ENCODE measurements at regions not wholly inside any gene's neighbourhood (a gene's known extent, or its start where the extent isn't known, plus 50 kb on each side); places are given as distances from the start of the nearest gene placed in this dataset.

- no peak for DNase-seq (ENCODE audit: extremely low spot score)
- CTCF ChIA-PET: no interaction called here
- TF ChIP-seq NFRKB (IDR thresholded peaks at IDR 0.05) (no peak), BHLHE40 (IDR thresholded peaks at IDR 0.05; ENCODE audit: borderline replicate concordance) (no peak), ELF4 (IDR thresholded peaks at IDR 0.05) (no peak), CTBP1 (IDR thresholded peaks at IDR 0.05; ENCODE audit: borderline replicate concordance) (no peak), L3MBTL2 (conservative IDR thresholded peaks at IDR 0.05) (no peak), TARDBP (IDR thresholded peaks at IDR 0.05) (no peak), FOXA1 (IDR thresholded peaks at IDR 0.05) (no peak), FOXK2 (IDR thresholded peaks at IDR 0.05) (no peak)
- POLR2A ChIA-PET: no interaction called here
Observed at GRCh38 chr4:123300222-123301039, 96.2 kb upstream of the SPRY1 start.

- ChIA-PET CTCF (no interaction called here), POLR2A (no interaction called here)
- TF ChIP-seq TARDBP (IDR thresholded peaks at IDR 0.05): no peak
- no peak for DNase-seq (ENCODE audit: extremely low spot score)
Observed at GRCh38 chr4:123301923-123302322, 94.7 kb upstream of the SPRY1 start.

GRCh38 chr4:123304151-123304964 is 92.2 kb upstream of the SPRY1 start:
- DNase-seq (ENCODE audit: extremely low spot score): no peak
- TF ChIP-seq CTBP1 (IDR thresholded peaks at IDR 0.05; ENCODE audit: borderline replicate concordance) (no peak), SP1 (IDR thresholded peaks at IDR 0.05) (no peak), HDGF (IDR thresholded peaks at IDR 0.05; ENCODE audit: borderline replicate concordance) (no peak), PKNOX1 (IDR thresholded peaks at IDR 0.05) (no peak), TARDBP (IDR thresholded peaks at IDR 0.05) (no peak), SUZ12 (IDR thresholded peaks at IDR 0.05) (no peak), BHLHE40 (IDR thresholded peaks at IDR 0.05; ENCODE audit: borderline replicate concordance) (no peak), ZNF384 (IDR thresholded peaks at IDR 0.05) (no peak), ELF4 (IDR thresholded peaks at IDR 0.05) (no peak), L3MBTL2 (conservative IDR thresholded peaks at IDR 0.05) (no peak), LEF1 (IDR thresholded peaks at IDR 0.05; ENCODE audit: borderline replicate concordance) (no peak)

GRCh38 chr4:123305736-123306135 is 90.9 kb upstream of the SPRY1 start:
- TF ChIP-seq BHLHE40 (IDR thresholded peaks at IDR 0.05; ENCODE audit: borderline replicate concordance) (no peak), SP1 (IDR thresholded peaks at IDR 0.05) (no peak), FOXM1 (IDR thresholded peaks at IDR 0.05; ENCODE audit: borderline replicate concordance) (no peak), SUZ12 (IDR thresholded peaks at IDR 0.05) (no peak), NFRKB (IDR thresholded peaks at IDR 0.05) (no peak), PKNOX1 (IDR thresholded peaks at IDR 0.05) (no peak), ZNF384 (IDR thresholded peaks at IDR 0.05) (no peak), ARNT (IDR thresholded peaks at IDR 0.05) (no peak), TARDBP (IDR thresholded peaks at IDR 0.05) (no peak), CTBP1 (IDR thresholded peaks at IDR 0.05; ENCODE audit: borderline replicate concordance) (no peak), FOXA1 (IDR thresholded peaks at IDR 0.05) (no peak), FOXK2 (IDR thresholded peaks at IDR 0.05) (no peak), HDGF (IDR thresholded peaks at IDR 0.05; ENCODE audit: borderline replicate concordance) (no peak), ELF4 (IDR thresholded peaks at IDR 0.05) (no peak), LEF1 (IDR thresholded peaks at IDR 0.05; ENCODE audit: borderline replicate concordance) (no peak), L3MBTL2 (conservative IDR thresholded peaks at IDR 0.05) (no peak)
- ChIA-PET POLR2A (no interaction called here), CTCF (interaction anchor here (0.9 kb wide), 1 partner anchor 467 kb away, joined by 3 read pairs; no protein-coding TSS in a partner anchor)
- no peak for DNase-seq (ENCODE audit: extremely low spot score)

More at GRCh38 chr4:123304151-123304964, 92.2 kb upstream of the SPRY1 start:
- ChIA-PET POLR2A (interaction anchor here (0.9 kb wide), 1 partner anchor 92 kb away, joined by 3 read pairs; the partner anchor contains the start of gene SPRY1), CTCF (no interaction called here)

GRCh38 chr4:123306769-123307168 is 89.8 kb upstream of the SPRY1 start:
- CTCF ChIA-PET: no interaction called here
- DNase-seq (ENCODE audit: extremely low spot score): no peak
- no peak for TF ChIP-seq FOXA1 (IDR thresholded peaks at IDR 0.05)
- TF ChIP-seq CTBP1 (IDR thresholded peaks at IDR 0.05; ENCODE audit: borderline replicate concordance): no peak
- no peak for TF ChIP-seq SP1 (IDR thresholded peaks at IDR 0.05)
- no peak for TF ChIP-seq ELF4 (IDR thresholded peaks at IDR 0.05)
- no peak for TF ChIP-seq L3MBTL2 (conservative IDR thresholded peaks at IDR 0.05)
- no peak for TF ChIP-seq FOXM1 (IDR thresholded peaks at IDR 0.05; ENCODE audit: borderline replicate concordance)
- no peak for TF ChIP-seq SUZ12 (IDR thresholded peaks at IDR 0.05)
- POLR2A ChIA-PET: no interaction called here

- POLR2A ChIA-PET: no interaction called here
- CTCF ChIA-PET: interaction anchor here (0.8 kb wide), 1 partner anchor 255 kb away, joined by 4 read pairs; no protein-coding TSS in a partner anchor
- DNase-seq (ENCODE audit: extremely low spot score): no peak
- TF ChIP-seq FOXA1 (IDR thresholded peaks at IDR 0.05): no peak
- no peak for TF ChIP-seq SP1 (IDR thresholded peaks at IDR 0.05)
- TF ChIP-seq FOXM1 (IDR thresholded peaks at IDR 0.05; ENCODE audit: borderline replicate concordance): no peak
- no peak for TF ChIP-seq HDGF (IDR thresholded peaks at IDR 0.05; ENCODE audit: borderline replicate concordance)
- TF ChIP-seq PKNOX1 (IDR thresholded peaks at IDR 0.05): no peak
- no peak for TF ChIP-seq TARDBP (IDR thresholded peaks at IDR 0.05)
- TF ChIP-seq L3MBTL2 (conservative IDR thresholded peaks at IDR 0.05): no peak
- TF ChIP-seq NFRKB (IDR thresholded peaks at IDR 0.05): no peak
- no peak for TF ChIP-seq ARNT (IDR thresholded peaks at IDR 0.05)
- TF ChIP-seq FOXK2 (IDR thresholded peaks at IDR 0.05): no peak
- TF ChIP-seq ELF4 (IDR thresholded peaks at IDR 0.05): no peak
- TF ChIP-seq CTBP1 (IDR thresholded peaks at IDR 0.05; ENCODE audit: borderline replicate concordance): no peak
- TF ChIP-seq SUZ12 (IDR thresholded peaks at IDR 0.05): no peak
- no peak for TF ChIP-seq BHLHE40 (IDR thresholded peaks at IDR 0.05; ENCODE audit: borderline replicate concordance)
- TF ChIP-seq ZNF384 (IDR thresholded peaks at IDR 0.05): no peak
- TF ChIP-seq LEF1 (IDR thresholded peaks at IDR 0.05; ENCODE audit: borderline replicate concordance): no peak
Observed at GRCh38 chr4:123308667-123309066, 87.9 kb upstream of the SPRY1 start.

Data from HEK293T (cell line).